T-helper 2 cell treated with Interferon-gamma antibody and Interleukin-4, amounts not matched to agents 100 ng/mL and 5 ng/mL, for 36 hours (primary cell): ENCODE measurements at regions not wholly inside any gene's neighbourhood (a gene's known extent, or its start where the extent isn't known, plus 50 kb on each side); places are given as distances from the start of the nearest gene placed in this dataset.
"Not testable (repeated sequence)": the region's sequence is repeated elsewhere in the genome, so short reads cannot be mapped to it uniquely, and the experiment has no call there.

Experiments
- intact Hi-C: fragments of 100-400 bp; cut with micrococcal nuclease; formaldehyde crosslinking; loops from one replicate; pipeline ENCODE4 v1.15.1; 2023

DNA sequence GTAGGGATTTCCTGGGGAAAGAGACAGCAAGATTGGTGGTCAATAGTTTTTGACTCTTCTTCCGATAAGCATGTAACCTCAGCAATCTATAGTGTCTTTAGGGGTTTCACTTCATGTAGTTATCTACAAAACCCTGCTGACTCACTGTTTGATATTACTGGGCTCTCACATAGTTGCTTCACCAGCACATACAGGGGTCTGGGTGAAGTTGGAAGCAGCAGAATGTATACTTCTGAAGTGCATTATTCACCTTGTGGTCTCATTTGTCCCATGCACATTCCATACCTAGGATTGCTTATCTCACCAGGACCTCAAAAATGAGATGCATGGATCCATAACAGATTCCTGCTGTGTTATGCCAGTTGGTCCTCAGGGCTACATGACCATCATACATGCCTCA is 280.0 kb downstream of the LRIG3 start:
- intact Hi-C loops = no loop called here

DNA sequence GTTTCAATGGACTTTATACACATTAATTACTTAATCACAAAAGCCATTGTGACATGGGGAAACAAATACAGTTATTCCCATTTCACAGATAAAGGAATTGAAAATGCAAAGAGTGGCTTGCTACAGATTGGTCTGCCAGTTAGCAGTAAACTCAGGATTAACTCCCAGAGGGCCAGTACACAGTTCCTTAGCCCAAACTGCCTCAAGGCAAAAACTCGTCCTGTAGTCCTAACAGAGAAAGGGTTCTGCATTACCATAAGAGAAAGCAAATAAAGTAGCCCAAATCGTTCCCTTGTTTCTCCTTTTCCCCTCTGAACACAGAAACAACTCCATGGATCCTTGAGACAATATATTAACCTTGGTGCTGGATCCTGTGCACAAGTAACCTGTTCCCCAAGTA is 274.4 kb downstream of the LRIG3 start:
- intact Hi-C loops = no loop called here

DNA sequence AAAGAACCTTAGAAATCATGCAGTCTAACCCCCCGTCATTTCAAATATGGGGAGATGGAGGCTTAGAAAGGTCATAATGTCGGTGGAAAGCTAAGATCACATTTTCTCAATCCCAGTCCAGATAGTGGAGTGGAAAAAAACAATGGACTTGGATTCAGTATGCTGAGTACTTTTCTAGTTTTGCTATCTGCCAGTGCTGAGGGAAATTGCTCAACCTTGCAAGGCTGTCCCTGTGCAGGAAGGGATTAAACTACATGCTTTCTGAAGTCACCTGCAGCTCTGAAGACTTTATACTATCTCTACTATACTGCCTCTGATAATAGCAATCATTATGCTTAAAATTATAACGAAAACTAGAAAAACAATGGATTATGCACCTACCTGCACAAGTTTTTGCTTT is 272.8 kb downstream of the LRIG3 start:
- intact Hi-C loops = no loop called here

DNA sequence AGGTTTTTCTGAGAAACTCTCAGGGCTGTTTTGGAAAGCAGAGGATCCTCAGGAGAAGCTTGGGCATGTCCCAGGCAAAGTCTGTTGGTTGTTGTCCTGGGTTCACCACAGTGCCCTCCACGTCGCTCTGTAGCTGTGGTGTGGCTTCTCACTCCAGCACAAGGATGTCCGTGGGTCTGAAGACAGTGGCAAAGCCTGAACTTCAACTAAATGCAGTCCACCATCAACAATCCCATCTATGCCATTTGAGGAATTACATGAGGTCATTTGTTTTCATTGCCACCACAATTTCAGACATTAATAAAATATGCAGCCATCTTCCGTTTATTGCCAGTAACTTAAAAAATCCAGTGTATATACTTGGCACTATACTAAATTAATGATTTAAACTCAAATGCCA is 272.1 kb downstream of the LRIG3 start:
- intact Hi-C loops = no loop called here

DNA sequence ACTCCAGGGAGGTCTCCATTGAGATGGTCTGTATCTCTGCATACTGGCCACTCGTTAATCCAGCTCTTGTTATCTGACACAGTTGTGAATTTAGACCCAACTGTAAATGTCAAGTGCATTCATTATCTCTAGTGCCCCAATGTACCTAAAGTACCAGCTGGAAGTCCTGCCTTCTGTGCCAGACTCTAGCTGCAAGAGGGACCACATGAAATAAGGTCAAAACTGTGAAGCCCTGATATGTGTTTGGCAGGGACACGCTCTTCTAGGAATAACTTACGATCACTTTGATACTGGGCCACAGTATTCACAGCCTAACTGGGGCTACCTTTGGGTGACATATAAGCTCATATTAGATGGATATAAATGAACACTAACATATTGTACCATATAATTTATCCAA is 268.5 kb downstream of the LRIG3 start:
- intact Hi-C loops = no loop called here

DNA sequence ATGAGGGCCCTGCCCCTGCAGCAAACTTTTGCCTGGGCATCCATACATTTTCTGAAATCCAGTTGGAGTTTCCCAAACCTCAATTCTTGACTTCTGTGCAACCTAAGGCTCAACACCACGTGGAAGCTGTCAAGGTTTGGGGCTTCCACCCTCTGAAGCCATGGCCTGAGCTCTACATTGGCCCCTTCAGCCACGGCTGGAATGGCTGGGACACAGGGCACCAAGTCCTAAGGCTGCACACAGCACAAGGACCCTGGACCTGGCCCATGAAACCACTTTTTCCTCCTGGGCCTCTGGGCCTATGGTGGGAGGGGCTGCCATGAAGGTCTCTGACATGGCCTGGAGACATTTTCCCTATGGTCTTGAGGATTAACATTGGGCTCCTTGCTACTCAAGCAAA is 266.3 kb downstream of the LRIG3 start:
- intact Hi-C loops = no loop called here

DNA sequence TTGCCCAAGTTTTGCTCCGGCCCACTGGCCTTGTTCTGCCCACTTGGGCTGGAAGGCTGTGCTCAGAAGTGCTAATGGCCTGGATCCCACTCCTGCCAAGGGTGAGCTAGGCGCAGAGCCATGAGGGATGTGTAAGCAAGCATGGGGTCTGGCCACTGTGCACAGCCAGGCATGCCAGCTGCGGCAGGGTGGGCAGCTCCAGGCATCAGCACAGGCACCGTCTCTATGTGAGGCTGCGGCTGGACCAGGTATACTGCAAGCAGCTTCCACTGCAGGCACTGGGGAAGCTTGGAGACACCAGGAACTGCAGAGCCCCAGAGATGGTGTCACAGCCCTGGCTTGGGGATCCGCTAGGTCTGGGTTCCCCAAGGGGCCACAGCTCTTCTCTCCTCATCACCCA is 264.9 kb downstream of the LRIG3 start:
- intact Hi-C loops = no loop called here

DNA sequence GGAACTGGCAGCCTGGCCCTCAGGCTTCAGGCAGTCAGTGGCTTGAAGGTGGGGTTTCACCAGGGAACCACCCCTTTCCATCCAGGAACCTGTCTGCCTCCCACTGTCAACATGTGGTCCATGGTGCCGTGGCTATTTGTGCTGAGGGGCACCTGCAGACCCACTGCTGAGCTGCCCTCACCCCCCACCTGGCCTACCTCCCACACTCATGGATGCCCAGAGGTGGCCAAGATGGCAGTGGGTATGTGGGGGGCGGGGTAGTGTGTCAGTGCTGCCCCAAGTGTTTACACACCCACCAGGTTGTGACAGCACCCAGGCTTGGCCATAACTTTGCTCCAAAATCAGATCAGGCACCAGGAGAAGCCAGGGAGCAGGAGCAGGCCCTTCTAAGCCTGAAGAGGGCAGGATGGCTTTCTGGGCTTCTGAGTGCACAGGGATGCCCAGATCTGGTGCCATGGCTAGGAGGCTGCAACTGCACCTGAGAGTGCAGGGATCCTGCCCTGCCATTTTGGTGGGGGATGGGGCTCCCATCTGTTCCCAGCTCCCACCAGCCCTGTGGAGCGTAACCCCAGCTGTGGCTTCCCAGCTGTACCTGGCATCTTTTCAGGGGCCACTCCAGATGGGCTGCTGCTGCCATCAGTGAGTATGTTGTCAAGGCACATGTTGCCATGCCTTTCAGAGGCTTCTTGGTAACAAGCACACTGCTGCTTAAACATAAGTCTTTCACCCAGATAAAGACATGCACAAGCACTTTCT is 263.9 kb downstream of the LRIG3 start:
- intact Hi-C loops = no loop called here

DNA sequence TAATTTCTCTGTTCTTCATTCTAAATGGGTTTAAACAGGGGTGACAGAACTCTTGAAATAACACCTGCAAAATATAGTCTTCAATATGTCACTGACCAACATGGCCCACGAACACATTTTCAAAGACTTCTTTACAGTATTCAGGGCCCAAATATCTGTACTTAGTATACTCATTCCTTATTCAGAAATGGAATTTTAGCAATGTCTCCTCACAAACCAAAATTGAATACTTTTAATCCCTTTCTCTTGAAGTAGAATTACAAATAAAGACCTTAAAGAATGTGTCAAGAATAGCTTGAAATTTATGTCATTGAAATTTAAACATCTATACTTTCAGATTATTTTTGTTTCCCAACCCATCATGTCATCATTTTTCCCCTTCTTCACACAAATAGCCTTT is 263.1 kb downstream of the LRIG3 start:
- intact Hi-C loops = no loop called here

DNA sequence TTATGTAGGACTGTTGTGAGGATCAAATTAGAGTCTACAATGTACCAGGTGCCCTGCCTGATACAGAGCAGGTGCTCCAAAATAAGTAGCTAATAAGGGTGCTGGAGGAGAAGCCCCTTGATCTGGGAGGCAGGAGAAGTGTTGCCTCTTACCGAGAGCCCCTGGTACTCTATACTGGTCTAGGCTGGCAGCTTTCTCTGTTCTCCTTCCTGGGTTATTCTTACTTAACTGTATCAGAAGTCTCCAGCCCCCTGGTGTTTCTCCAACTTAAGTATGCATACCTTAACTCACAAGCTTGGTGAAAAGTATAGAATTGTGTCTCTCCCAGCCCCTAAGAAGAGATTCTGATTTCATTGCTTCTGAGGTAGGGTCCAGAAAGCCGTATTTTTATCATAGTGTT is 254.9 kb downstream of the LRIG3 start:
- intact Hi-C loops = no loop called here

DNA sequence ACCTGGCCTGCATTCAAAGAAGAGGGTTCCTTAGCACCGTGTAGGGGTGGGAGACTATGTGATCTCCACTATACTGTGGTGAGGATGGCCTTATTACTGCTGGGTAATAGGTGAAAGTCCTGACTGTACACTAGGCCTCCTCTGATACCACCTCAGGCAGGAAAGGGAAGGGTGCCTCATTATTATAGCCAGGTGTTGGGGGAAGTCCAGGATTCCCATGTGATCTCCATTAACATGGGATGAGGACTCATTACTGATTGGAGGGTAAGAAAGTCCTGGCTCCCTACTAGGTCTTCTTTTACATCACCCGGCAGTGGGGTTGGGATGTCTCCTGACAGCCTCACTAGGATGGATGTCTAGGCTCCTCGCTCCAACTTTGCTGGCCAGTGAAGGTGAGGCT is 252.1 kb downstream of the LRIG3 start:
- intact Hi-C loops = no loop called here

DNA sequence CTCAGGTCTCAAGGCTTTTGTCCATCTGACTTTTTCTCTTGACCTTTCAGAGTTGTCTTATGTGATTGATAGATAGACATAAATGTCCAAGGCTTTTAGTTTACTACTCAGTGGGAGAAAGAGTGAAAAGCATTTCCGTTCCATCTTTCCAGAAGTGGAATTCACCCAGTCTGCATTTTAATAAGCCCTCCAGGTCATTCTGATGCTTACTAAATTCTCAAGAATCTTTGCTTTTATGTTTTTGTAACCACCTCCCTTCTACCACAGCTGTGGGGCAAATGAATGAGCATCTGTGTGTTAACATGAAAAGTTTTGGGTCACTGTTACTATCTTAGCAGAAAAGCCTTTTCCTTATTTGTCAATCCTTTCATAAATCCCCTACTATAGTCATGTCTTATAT is 251.4 kb downstream of the LRIG3 start:
- intact Hi-C loops = no loop called here

DNA sequence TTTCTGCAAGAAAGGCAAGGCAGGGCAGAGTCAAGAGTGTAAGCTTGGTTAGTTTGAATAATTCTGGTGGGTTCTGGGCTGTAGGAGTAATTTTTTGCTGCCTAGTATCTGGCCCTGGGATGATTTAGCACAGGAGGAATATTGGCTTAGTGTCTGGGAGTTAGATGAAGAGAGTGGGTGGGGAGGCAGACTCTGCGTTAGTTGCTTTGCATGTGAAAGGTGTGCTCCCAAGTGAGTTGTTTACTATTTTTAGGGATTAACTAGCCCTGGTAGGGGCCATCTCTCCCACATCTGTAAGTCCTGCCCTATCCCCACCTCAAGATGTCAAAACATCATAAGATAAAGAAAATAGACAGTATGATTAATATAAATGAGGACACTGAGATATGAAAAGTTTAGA is 249.7 kb downstream of the LRIG3 start:
- intact Hi-C loops = no loop called here

DNA sequence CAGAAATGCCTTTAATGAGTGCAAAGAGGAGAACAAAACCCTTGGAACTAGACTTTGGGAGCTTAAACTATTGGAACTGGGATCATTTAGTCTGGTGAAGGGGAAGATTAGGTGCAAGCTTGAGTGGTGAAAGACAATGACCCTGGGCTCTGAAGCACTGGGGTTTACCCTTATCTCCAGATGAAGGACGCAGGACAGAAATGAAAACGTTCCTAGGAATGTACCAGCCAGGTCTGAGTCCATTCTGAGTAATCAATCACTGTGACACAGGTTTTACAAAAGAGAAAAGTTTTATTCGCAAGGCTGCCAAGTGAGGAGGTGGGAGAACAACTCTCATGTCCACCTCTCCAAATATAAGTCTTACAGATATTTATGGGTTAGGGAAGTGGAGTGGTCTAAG is 249.1 kb downstream of the LRIG3 start:
- intact Hi-C loops = no loop called here

DNA sequence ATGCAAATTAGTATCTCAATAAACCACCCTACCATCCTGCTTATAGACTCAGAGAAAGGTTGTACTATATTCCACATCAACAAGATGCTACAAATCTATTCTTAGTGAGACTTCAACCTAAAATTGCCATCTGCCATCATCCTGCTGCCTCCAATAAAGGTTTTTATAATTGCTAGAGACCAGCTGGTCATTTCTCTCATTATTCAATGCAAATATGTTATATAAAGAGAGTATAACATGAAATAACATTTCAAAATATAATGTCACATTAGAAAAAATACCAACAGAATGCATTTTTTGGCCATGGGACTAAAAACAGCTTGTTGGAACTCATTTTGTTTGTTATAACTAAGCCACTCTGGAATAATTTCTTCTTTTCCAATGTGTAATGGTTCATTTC is 247.3 kb downstream of the LRIG3 start:
- intact Hi-C loops = no loop called here

DNA sequence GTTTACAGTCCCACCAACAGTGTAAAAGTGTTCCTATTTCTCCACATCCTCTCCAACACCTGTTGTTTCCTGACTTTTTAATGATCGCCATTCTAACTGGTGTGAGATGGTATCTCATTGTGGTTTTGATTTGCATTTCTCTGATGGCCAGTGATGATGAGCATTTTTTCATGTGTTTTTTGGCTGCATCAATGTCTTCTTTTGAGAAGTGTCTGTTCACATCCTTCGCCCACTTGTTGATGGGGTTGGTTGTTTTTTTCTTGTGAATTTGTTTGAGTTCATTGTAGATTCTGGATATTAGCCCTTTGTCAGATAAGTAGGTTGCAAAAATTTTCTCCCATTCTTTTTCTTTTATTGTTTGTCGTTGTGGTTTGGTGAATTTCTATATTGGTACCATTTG is 242.5 kb downstream of the LRIG3 start:
- intact Hi-C loops = not testable (repeated sequence)

DNA sequence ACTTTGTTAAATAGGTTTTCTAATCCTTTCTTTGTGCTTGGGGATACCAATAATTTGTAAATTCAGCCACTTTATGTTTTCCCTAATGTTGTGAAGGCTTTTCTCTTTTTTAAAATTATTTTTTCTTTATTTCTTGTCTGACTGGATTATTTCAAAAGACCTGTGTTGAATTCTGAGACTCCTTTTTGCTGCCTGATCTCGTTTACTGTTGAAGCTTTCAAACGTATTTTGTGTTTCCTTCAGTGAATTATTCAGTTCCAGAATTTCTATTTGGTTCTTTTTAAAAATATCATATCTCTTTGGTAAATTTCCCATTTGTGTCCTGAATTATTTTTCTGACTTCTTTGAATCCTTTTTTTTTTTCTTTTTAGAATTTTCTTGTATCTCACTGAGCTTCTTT is 241.6 kb downstream of the LRIG3 start:
- intact Hi-C loops = no loop called here

DNA sequence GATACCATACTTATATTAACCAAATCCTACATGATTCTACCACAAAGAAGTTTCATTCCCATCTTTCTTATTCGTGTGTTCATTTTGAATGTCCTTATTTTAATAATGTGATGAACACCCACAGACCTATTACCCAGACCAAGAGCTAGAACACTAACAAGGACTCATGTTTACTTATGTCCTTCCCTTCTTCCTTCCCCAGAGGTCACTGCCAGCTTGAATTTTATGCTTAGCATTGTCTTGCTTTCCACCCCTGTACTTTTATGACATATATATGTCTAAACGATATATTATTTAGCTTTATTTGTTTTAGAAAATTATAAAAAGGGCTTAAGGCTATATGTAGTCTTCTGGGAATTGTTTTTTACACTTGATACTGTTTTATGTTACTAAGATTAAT is 238.6 kb downstream of the LRIG3 start:
- intact Hi-C loops = no loop called here

DNA sequence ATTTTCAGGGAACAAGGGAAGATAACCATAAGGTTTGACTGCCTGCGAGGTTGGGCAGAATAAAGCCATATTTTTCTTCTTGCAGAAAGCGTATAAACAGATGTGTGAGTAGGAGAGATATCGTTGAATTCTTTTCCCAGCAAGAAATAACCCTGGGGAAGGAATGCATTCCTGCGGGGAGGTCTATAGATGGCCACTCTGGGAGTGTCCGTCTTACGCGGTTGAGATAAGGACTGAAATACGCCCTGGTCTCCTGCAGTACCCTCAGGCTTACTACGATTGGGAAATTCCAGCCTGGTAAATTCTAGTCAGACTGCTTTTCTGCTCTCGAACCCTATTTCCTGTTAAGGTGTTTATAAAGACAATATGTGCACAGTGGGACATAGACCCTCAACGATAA is 225.0 kb downstream of the LRIG3 start:
- intact Hi-C loops = no loop called here

DNA sequence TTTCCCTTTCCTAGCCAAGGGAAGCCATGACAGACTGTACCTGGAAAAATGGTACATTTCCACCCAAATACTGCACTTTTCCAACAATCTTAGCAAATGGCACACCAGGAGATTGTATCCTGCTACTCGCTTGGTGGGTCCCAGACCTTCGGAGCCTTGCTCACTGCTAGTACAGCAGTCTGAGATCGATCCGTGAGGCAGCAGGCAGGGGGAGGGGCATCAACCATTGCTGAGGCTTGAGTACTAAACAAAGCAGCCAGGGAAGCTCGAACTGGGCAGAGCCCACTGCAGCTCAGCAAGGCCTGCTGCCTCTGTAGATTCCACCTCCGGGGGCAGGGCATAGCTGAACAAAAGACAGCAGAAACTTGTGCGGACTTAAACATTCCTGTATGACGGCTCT is 218.8 kb downstream of the LRIG3 start:
- intact Hi-C loops = no loop called here

DNA sequence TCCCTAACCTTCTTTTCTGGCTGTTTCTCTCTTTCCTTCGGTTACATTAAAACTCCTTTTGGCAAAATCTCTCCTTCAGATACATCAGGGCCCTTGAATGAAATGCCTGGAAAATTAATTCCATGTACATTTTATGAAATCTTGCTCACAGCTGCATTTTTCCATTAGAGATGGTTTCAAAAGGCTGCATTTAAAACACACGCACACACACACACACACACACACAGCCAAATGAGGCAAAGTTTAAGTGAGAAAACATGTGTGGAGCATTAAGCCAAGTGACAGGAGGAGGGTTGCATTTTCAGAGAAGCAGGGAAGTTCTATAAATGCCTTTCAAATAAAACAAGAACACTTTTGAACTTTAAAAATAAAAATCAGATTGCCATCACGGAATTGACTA is 216.4 kb downstream of the LRIG3 start:
- intact Hi-C loops = no loop called here

DNA sequence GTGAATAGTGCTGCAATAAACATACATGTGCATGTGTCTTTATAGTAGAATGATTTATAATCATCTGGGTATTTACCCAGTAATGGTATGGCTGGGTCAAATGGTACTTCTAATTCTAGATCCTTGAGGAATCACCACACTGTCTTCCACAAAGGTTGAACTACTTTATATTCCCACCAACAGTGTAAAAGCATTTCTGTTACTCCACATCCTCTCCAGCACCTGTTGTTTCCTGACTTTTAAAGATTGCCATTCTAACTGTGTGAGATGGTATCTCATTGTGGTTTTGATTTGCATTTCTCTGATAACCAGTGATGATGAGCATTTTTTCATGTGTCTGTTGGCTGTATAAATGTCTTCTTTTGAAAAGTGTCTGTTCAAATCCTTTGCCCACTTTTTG is 215.5 kb downstream of the LRIG3 start:
- intact Hi-C loops = not testable (repeated sequence)

DNA sequence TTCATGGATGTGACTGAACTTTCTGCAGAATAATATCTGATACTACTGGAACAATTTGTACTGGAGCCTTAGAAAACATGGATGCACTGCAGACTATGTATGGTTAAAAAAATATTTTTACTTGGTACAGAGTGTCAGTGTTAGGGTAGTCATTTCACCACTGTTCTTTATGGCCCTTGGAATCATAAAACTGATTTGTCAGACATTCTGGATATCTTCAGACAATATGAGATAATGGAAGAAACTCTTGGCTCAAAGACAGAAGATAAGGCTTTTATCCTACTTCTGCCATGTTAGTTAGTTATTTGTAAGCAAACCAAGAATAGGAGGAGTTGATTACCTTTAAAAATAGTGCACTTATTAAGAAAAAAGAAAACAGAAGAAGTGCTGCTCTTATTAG is 209.4 kb downstream of the LRIG3 start:
- intact Hi-C loops = no loop called here

DNA sequence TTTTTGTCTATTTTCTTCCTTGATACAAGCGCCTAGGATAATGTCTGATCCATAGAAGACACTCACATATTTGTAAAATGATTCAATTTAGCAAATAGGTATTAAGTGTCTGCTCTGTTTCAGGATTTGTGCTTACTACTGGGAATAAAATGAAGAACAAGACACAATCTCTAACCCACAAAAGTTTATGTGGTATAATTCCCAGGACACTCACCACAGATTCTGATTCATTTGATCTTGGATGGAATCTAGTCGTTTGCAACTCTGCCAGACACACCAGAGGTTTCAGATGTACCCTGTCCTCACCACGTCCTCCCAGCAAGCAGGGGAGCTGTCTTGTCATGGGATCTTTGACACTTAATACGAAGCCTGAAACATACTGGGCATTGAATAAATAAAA is 208.3 kb downstream of the LRIG3 start:
- intact Hi-C loops = no loop called here
